Ascending aorta (tissue), 2 donors: ENCODE measurements at regions not wholly inside any gene's neighbourhood (a gene's known extent, or its start where the extent isn't known, plus 50 kb on each side); places are given as distances from the start of the nearest gene placed in this dataset.

Experiments
- DNase-seq, 2 donors: peaks; one replicate each; pipeline ENCODE4 v3.0.0-alpha.2; 2019; ENCODE audit warnings: low spot score in 2 of 2
- H3K27ac ChIP-seq, 2 donors: fragments of 200-600 bp; sonication (generic); one replicate each; pipeline ENCODE4 v1.5.1; 2016 to 2017; ENCODE audit warnings: mild to moderate bottlenecking in 1 of 2
- H3K27me3 ChIP-seq: fragments of 200-600 bp; sonication (generic); one replicate; pipeline ENCODE4 v1.5.1; 2017
- H3K36me3 ChIP-seq, 2 donors: fragments of 200-600 bp; sonication (generic); one replicate each; pipeline ENCODE4 v1.5.1; 2016
- H3K4me1 ChIP-seq, 2 donors: fragments of 200-600 bp; sonication (generic); one replicate each; pipeline ENCODE4 v1.5.1; 2016 to 2017; ENCODE audit warnings: mild to moderate bottlenecking in 1 of 2
- H3K4me3 ChIP-seq, 2 donors: fragments of 200-600 bp; sonication (generic); one replicate each; pipeline ENCODE4 v1.5.1; 2016 to 2017; ENCODE audit warnings: mild to moderate bottlenecking in 1 of 2
- H3K9me3 ChIP-seq, 2 donors: fragments of 200-600 bp; sonication (generic); one replicate each; pipeline ENCODE4 v1.5.1; 2016
- CTCF ChIP-seq, 3 experiments: fragments of 200-600 bp in 2 of 3; fragments of 450-650 bp in 1 of 3; sonication (generic) in 2 of 3; IDR thresholded peaks; one replicate each; pipeline ENCODE4 v1.5.1; 2016 to 2019; ENCODE audit warnings: antibody characterized with exemption in 3 of 3, mild to moderate bottlenecking in 1 of 3, moderate library complexity in 1 of 3
- intact Hi-C: fragments of 100-400 bp; cut with DNase I; formaldehyde crosslinking; loops from one replicate; pipeline ENCODE4 v1.15.1; 2023

GRCh38 chr10:43913676-43914235, 265.1 kb upstream of the ZNF32 start:
- intact Hi-C loops: loop anchor here (5.0 kb wide), 1 partner anchor 86 kb away; no protein-coding TSS in a partner anchor

GRCh38 chr10:43912469-43912868, 263.8 kb upstream of the ZNF32 start:
- H3K27me3 ChIP-seq: no peaks in the 10 kb centered on the region
- peaks cover 0 to 24% of the 10 kb centered on the region in 2 donors for H3K4me1 ChIP-seq
- TF ChIP-seq CTCF (IDR thresholded peaks at IDR 0.05): no peak
- H3K36me3 ChIP-seq: no peaks in the 10 kb centered on the region
- no peak overlapping the region for H3K4me3 ChIP-seq
- intact Hi-C loops: loop anchor here (5.0 kb wide), 1 partner anchor 85 kb away; no protein-coding TSS in a partner anchor
- H3K27ac ChIP-seq: peak overlapping the region; percentile 1 to 72
- DNase-seq: no peak
- H3K9me3 ChIP-seq: no peaks in the 10 kb centered on the region

More at GRCh38 chr10:43913676-43914235, 265.1 kb upstream of the ZNF32 start:
- no peak for DNase-seq
- Histone ChIP-seq H3K27ac (no peak overlapping the region), H3K36me3 (no peaks in the 10 kb centered on the region), H3K4me1 (peaks cover 0 to 24% of the 10 kb centered on the region in 2 donors), H3K4me3 (no peak overlapping the region), H3K27me3 (no peaks in the 10 kb centered on the region), H3K9me3 (no peaks in the 10 kb centered on the region)
- TF ChIP-seq CTCF (IDR thresholded peaks at IDR 0.05): no peak

- intact Hi-C loops: loop anchor here (5.0 kb wide), 1 partner anchor 214 kb away; no protein-coding TSS in a partner anchor
- Histone ChIP-seq H3K27ac (peak overlapping the region; percentile 40 to 65), H3K36me3 (no peaks in the 10 kb centered on the region), H3K27me3 (no peaks in the 10 kb centered on the region), H3K4me3 (no peak overlapping the region), H3K9me3 (no peaks in the 10 kb centered on the region), H3K4me1 (peaks cover 5 to 36% of the 10 kb centered on the region in 2 donors)
- no peak for TF ChIP-seq CTCF (IDR thresholded peaks at IDR 0.05)
- DNase-seq: no peak
These were observed 257.8 kb upstream of the ZNF32 start for GRCh38 chr10:43906490-43906889.

GRCh38 chr10:43905512-43906236, 257.0 kb upstream of the ZNF32 start:
- Histone ChIP-seq H3K4me3 (peak overlapping the region in 1 of 2 donors; percentile 19), H3K27me3 (no peaks in the 10 kb centered on the region), H3K4me1 (peaks cover 5 to 30% of the 10 kb centered on the region in 2 donors), H3K27ac (peak overlapping the region; percentile 40 to 65), H3K36me3 (no peaks in the 10 kb centered on the region), H3K9me3 (no peaks in the 10 kb centered on the region)
- intact Hi-C loops: loop anchor here (5.0 kb wide), 1 partner anchor 213 kb away; no protein-coding TSS in a partner anchor
- no peak for DNase-seq
- no peak for TF ChIP-seq CTCF (IDR thresholded peaks at IDR 0.05)

- H3K4me1 ChIP-seq: peaks cover 5 to 22% of the 10 kb centered on the region in 2 donors
- no peak for DNase-seq
- no peaks in the 10 kb centered on the region for H3K9me3 ChIP-seq
- H3K36me3 ChIP-seq: no peaks in the 10 kb centered on the region
- H3K27me3 ChIP-seq: no peaks in the 10 kb centered on the region
- TF ChIP-seq CTCF (IDR thresholded peaks at IDR 0.05): no peak
- intact Hi-C loops: loop anchor here (5.0 kb wide), 1 partner anchor 213 kb away; no protein-coding TSS in a partner anchor
- H3K4me3 ChIP-seq: no peak overlapping the region
- H3K27ac ChIP-seq: peak overlapping the region; percentile 26 to 46
These were observed 256.2 kb upstream of the ZNF32 start for GRCh38 chr10:43904844-43905243.
